ENCODE measurements at regions not wholly inside any gene's neighbourhood (a gene's known extent, or its start where the extent isn't known, plus 50 kb on each side); places are given as distances from the start of the nearest gene placed in this dataset.
A peak's percentile ranks its signal among the peaks of the same experiment; 100 is the strongest.

GRCh38 chr13:59521549-59521948 is 642.2 kb downstream of the DIAPH3 start:
- no peak overlapping the region for H3K4me3 ChIP-seq (ENCODE audit: low read length)
- no peak for TF ChIP-seq CTCF (conservative IDR thresholded peaks at IDR 0.05; ENCODE audit: low read depth, low read length)
- DNase-seq (ENCODE audit: low read depth): no peak

DNA sequence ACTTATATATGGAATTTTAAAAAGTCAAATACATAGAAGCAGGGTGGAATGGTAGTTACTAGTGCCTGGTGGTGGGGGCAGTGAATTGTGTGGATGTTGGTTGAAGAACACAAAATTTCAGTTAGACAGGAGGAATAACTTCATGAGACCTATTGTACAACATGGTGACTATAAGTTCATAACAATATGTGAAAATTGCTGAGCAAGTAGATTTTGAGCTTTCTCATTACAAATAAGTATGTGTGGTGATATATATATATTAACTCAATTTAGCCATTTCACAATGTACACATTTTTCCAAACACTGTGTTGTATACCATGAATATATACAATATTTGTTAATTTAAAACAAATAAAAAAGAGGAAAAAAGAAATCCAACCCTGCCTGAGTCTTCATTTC is 641.1 kb downstream of the DIAPH3 start:
- no peak for DNase-seq (ENCODE audit: low read depth)
- no peak for TF ChIP-seq CTCF (conservative IDR thresholded peaks at IDR 0.05; ENCODE audit: low read depth, low read length)
- no peak overlapping the region for H3K4me3 ChIP-seq (ENCODE audit: low read length)

DNA sequence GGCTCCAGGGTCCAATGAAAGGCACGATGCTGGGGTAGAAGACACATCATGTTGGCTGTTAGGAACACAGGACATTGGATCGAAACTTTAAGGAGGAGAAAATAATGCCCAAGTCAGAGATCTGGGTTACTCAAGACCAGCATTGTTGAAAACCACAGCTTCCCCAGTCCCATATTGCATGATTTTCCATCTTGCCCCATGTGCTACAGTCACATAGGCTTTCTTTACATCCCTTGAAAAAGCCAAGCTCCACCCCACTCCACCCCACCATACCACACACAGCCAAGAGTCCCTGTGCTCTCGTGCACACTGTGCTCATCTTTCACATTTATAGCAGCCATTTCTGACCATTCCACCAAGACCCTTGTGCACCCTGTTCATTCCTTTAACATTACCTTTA is 636.2 kb downstream of the DIAPH3 start:
- DNase-seq (ENCODE audit: low read depth): no peak
- TF ChIP-seq CTCF (conservative IDR thresholded peaks at IDR 0.05; ENCODE audit: low read depth, low read length): no peak

GRCh38 chr13:59531571-59532091 is 632.1 kb downstream of the DIAPH3 start:
- no peak overlapping the region for H3K4me3 ChIP-seq (ENCODE audit: low read length)
- peak; percentile 73 for DNase-seq (ENCODE audit: low read depth)
- TF ChIP-seq CTCF (conservative IDR thresholded peaks at IDR 0.05; ENCODE audit: low read depth, low read length): no peak

More for the DNA sequence above, 636.2 kb downstream of the DIAPH3 start:
- no peak overlapping the region for H3K4me3 ChIP-seq (ENCODE audit: low read length)

- DNase-seq (ENCODE audit: low read depth): no peak
- TF ChIP-seq CTCF (conservative IDR thresholded peaks at IDR 0.05; ENCODE audit: low read depth, low read length): no peak
Measured at GRCh38 chr13:59532405-59532804, 631.3 kb downstream of the DIAPH3 start.

GRCh38 chr13:59533561-59534555 is 629.9 kb downstream of the DIAPH3 start:
- no peak overlapping the region for H3K4me3 ChIP-seq (ENCODE audit: low read length)
- no peak for DNase-seq (ENCODE audit: low read depth)
- TF ChIP-seq CTCF (conservative IDR thresholded peaks at IDR 0.05; ENCODE audit: low read depth, low read length): no peak

More at GRCh38 chr13:59532405-59532804, 631.3 kb downstream of the DIAPH3 start:
- H3K4me3 ChIP-seq (ENCODE audit: low read length): no peak overlapping the region
